ENCODE measurements at regions not wholly inside any gene's neighbourhood (a gene's known extent, or its start where the extent isn't known, plus 50 kb on each side); places are given as distances from the start of the nearest gene placed in this dataset.

DNA sequence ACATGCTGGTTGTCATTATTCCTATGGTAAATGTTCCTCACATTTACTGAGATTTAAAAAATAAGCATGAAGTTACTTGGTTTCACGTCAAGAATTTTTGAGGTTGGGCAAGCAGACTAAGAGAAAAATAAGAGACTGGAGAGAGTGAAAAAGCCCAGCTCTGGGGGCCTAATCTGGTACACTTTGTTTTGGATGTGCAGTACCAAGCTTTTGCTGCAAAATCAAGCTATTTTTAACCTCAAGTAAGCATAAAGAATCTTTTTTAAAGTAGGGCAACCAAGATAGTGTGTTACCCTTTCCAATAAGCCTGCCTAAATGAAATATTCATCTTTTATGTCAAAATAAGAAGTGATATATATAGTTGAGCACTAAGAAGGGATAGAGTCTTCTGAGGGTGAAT, 79.4 kb upstream of the ARHGAP20 start:
- DNase-seq, result no peak

DNA sequence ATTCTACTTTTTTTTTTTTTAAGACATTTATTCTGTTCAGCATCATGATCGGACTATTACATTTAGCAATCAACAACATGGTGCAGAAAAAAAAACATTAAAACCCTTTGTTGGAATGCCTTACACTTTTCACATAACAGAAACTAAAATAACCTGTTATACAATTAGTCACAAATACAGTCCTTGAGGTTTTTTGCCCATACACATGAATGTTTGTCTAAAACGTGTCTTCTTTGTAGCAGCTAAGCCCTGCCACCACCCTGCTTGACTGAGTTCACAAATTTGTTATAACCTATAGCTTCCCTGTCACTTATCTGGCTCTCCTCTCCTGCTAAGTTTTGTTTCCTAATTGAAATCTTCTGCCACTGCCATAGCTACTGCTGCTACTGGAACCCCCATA, 75.4 kb upstream of the ARHGAP20 start:
- no peak for DNase-seq

DNA sequence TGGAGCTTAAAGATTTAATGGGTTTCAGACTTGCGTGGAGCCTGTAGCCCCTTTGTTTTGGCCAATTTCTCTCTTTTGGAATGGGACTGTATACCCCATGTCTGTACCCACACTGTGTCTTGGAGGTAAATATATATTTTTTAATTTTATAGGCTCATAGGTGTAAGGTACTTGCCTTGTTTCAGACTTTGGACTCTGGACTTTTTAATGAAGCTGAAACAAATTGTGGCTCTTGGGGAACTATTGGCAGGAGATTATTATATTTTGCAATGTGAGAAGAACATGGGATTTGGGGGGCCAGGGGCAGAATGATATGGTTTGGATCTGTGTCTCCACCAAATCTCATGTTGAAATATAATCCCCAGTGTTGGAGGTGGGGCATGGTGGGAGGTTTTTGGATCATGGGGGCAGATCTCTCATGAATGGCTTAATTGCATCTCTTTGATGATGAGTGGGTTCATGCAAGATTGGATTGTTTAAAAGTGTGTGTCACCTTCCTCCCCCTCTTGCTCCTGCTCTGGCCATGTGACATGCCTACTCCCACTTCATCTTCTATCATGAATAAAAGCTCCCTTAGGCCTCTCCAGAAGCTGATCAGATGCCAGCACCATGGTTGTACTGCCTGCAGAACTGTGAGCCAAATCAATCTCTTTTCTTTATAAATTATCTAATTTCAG, 74.1 kb upstream of the ARHGAP20 start:
- DNase-seq, result no peak

DNA sequence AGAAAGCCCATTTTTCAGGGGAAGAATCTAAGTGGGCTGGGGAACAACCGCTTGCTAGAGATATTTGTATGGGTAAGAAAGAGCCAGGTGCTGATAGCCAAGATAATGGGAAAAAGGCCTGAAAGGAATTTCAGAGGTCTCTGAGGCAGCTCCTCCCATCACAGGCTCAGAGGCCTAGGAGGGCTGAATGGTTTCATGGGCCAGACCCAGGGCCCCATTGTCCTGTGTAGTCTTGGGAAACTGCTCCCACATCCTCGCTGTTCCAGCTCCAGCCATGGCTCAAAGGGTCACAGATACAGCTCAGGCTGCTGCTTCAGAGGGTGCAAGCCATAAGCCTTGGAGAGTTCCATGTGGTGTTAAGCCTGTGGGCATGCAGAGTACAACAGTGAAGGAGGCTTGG, 73.2 kb upstream of the ARHGAP20 start:
- no peak for DNase-seq

DNA sequence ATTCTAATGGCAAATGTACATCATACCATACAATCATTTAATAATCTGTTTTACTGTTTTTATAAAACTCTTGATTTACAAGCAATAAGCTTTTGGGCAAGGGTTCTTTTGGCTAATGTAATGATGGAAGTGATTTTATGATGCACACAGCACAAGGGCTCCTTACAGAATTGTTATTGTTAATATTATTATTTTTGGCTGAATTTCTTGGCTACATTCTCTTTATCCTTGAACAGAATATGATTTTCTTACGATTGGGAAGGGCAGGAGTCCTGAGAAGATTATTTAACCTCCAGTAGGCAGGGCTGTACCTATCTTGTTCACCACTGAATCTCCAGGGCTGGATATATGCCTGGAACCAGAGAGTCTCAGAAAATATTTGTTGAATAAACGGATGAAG, 70.4 kb upstream of the ARHGAP20 start:
- DNase-seq, result no peak

DNA sequence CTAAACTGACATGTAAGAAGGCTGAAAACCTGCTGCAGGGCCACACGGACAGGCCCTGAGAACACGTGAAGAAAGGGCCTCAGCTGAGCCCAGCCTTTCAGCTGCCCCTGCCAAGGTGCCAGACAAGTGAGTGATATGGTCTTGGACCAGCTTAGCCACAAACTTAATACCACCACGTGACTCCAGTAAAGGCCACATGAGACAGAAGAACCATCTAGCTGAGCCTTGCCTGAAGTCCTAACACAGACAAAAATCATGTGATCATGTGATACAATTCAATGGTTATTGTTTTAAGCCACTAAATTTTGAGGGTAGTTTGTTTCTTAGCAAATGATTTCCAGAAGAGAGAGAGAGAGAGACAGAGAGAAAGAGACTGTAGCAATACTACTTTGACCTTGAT, 66.9 kb upstream of the ARHGAP20 start:
- no peak for DNase-seq

DNA sequence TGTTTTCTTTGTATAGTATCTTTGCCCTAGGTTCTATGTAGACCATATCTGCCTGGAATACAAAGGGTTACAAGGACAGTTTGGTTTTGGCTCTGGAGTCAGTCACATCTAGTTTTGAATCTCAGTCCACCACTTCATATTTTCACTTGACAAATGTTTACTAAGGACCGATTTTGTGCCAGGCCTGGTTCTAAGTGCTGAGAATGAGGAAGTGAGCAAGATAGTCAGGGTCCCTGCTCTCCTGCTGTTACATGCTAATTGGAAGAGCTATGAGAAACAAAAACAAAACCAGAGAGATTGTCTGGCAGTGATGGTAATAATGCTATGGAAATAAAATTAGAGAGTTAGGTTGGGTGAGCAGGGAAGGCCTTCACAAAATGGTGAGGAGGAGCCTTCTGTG, 66.1 kb upstream of the ARHGAP20 start:
- DNase-seq, result no peak

DNA sequence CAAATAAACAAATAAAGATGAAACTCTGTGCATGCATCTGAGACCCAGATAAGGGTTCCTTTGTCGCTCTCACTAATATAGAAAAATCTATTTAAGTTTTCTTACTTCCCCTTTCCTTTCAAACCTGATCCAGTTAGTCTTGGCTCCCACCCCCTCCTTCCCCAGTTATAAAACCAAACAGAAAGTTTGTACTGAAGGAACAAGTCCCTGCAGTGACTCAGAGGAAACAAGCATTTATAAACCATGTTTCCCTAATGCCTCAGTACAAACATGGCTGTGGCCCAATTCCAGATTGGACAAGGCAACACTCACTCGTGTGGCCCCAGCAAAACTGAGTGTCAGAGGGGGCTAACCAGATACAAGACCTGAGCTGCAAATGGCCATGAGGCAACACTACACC, 65.5 kb upstream of the ARHGAP20 start:
- no peak for DNase-seq

DNA sequence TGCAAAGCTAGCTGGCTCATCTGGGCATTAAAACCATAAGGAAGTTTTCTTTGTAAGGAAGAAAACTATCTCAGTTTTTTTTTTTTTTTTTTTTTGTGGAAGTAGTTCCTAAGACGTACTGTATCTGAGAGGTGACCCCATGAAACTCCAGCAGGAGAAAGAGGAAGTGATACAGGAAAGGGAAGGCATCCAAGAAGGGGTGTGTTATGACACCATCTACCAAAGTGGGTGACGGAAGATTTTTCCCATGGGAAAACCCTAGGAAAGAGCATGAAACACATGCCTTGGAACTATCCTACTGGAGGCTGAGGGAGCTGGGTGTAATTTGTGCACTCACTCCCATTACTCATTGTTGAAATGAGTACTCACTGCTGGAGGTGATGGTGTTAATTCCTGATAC, 63.8 kb upstream of the ARHGAP20 start:
- DNase-seq, result no peak

DNA sequence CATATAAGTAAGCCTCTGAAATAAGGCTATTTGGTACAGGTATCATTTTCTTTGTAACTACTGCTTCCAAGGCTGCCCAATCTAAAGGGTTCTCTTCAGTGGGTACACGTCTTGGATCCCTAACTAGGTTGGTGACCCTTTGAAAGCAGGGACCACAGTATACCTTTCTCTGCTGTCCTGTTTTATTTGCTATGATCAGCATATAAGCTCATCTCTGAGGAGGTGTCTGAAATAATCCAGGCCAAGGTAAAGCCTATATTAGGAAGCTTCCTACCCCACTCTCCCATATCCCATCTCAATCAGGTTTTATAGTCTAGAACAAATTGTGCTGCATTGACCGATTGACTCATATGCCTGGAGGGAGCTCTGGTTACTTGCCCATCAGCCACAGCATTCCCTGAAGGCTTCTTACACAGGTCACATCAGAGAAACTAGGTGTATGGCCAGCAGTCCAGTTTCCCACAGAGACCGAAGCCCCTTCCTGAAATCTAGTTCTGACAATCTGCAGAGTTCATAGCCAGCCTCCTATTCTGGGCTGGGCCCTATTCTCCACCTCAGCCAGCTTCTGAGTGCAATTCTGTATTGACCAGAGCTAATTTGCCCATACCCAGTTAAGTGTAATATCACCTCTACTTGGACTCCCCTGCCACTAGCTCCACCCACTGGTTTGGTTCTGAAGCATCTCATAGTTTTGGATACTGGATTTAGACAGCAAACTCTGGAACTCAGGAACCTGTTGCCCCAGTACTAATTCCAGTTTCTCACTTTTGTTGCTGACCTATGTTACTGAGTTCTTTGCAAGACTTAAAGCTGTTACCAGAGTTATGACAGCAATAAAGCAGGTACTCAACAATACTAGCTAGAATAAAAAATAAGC, 62.1 kb upstream of the ARHGAP20 start:
- DNase-seq, result no peak

DNA sequence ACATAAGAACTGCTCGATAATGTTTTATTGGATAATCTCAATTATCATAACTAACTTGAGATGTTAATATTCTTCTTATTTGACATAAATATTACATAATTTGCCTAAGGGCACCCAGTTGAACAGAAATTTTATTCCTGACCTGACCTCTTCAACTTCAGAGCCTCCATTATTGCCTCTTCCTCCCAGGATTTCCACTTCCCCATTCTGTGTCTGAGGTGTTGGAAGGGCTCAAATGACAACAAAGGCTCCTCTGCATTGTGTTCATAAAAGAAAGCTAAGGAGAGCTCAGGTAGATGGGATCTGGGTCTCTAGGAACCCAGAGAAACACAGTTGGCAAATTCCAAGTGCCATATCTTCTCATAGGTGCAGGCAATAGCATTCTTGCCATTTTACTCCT, 61.2 kb upstream of the ARHGAP20 start:
- DNase-seq, result no peak

DNA sequence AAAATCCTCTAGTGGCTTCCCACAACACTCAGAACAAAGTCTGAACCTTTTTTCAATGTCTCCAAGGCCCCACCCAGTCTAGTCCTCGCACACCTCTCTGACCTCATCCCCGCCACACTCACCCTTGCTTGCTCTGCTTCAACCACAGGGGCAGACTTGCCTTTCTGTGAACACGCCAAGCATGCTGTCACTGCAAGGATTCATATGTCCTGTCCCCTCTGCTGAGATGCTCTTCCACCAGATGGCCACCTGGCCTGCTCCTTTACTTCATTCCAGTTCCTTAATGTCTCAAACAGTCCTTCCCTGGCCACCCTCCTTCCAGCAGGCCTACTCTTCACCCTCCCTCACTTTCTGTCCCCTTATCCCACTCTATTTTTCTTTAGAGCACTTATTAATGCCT, 60.6 kb upstream of the ARHGAP20 start:
- no peak for DNase-seq

DNA sequence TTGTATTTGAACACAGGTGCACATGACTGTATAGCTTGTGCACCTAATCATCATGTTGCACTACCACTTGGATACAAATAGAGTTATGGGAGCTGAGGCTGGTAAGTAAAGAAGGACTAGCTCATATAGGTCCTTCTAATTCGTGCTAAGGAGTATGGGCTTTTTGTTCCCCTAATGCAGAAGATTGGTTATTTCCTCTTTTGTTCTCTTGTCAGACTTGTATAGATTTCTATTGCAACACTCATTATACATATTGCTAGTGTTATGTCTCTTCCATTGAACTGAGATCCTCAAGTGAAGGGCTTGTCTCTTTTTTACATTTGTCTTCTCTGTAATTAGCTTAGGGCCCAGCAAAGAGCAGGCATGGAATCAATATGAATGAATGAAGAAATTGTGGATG, 54.1 kb upstream of the ARHGAP20 start:
- DNase-seq, result no peak

DNA sequence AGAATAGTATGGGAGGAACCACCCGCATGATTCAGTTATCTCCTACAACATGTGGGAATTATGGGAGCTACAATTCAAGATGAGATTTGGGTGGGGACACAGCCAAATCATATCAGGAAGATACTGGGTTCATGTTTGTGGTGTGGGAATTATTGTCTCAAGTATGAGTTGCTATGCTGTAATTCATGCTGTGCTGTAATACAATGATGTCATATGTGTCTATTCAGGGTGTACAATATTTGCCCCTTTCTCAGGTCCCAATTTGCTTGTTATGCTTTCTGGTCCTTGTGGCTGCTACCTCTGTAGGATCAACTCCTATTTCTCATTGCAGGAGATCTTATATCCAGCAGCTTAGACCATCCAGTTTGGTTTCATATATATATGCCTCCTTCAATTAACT, 52.2 kb upstream of the ARHGAP20 start:
- no peak for DNase-seq

DNA sequence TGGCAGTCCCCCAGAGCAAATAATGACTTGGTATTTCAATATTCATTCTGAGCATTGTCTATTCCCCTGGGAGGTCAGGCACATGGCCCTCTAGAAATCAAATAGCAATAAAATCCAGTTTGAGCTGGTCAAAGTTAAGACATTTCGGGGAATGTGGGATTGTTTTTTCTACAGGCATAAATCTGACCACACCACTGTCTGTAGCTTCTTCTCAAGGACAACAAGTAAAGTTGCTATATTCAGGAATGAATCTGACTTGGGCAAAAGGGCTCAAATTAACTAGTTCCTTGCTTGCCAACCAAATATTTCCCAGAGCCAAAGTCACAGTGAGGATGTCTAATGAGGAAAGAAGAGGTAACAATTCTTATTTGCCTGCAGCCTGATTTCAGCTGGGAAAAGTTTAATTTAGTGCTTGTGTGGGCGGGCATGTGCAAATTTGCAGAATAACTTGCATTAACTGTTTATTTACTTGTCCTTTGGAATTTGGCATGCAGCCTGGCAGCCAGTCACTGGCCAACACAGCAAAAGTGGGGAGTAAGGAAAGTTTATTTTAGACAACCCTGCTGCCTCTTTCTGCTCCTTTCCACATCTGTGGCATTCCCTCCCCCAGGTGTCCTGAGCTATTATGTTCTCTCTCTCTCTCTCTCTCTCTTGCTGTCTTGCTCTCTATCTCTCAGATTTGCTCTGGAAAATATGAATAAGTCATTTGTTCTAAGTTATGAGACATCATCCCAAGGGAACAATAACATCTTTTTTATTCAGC, 51.2 kb upstream of the ARHGAP20 start:
- DNase-seq, result peak in 2 of 51 donors; percentile 1 to 17

DNA sequence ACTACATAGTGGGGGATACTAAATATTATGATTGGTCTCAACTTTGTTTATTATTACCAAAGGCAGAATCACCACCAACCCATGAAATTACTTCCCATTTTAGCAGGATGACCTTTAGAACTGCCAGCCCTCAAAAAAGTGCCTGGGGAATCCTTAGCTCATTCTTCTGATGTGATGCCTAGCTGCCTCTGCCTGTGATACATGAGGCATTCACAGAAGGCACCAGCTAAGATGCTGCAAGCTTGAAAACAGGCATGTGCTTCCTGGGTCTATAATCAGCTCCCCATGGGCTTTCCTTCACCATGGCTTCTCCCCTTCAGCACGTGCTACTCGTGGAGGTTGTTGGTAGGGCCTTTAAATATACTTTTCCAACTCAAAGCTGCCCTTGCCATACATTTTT, 50.4 kb upstream of the ARHGAP20 start:
- no peak for DNase-seq

Measured in hypothalamus (tissue), 51 donors.